Transverse colon (tissue), 4 donors: ENCODE measurements at regions not wholly inside any gene's neighbourhood (a gene's known extent, or its start where the extent isn't known, plus 50 kb on each side); places are given as distances from the start of the nearest gene placed in this dataset.

Source experiments
- DNase-seq: peaks from one replicate; pipeline ENCODE4 v3.0.0-alpha.2; 2019
- H3K27ac ChIP-seq, 4 donors: fragments of 200-600 bp; sonication (generic); 2 replicates each; pipeline ENCODE4 v1.5.1; 2016 to 2018; ENCODE audit warnings: inconsistent platforms in 4 of 4
- H3K27me3 ChIP-seq: fragments of 200-600 bp; sonication (generic); 2 replicates; pipeline ENCODE4 v1.5.1; 2017; ENCODE audit warnings: inconsistent platforms
- H3K36me3 ChIP-seq, 4 donors: fragments of 200-600 bp; sonication (generic); 2 replicates each; pipeline ENCODE4 v1.5.1; 2017 to 2019; ENCODE audit warnings: inconsistent platforms in 4 of 4
- H3K4me1 ChIP-seq, 4 donors: fragments of 200-600 bp; sonication (generic); 2 replicates each; pipeline ENCODE4 v1.5.1; 2017 to 2020; ENCODE audit warnings: inconsistent platforms in 4 of 4
- H3K4me3 ChIP-seq, 4 donors: fragments of 200-600 bp; sonication (generic); 1 replicate in 1 of 4; 2 replicates in 3 of 4; pipeline versions ENCODE4 v1.5.1 to v1.6.1; 2017 to 2019; ENCODE audit warnings: inconsistent platforms in 4 of 4
- H3K9me3 ChIP-seq, 2 donors: fragments of 200-600 bp; sonication (generic); 2 replicates each; pipeline ENCODE4 v1.5.1; 2017 to 2019; ENCODE audit warnings: inconsistent platforms in 2 of 2
- CTCF ChIP-seq, 5 experiments: fragments of 200-600 bp in 3 of 5; fragments of 450-650 bp in 2 of 5; sonication (generic) in 3 of 5; IDR thresholded peaks; 1 replicate in 2 of 5; 2 replicates in 3 of 5; pipeline ENCODE4 v1.5.1; 2016 to 2017; ENCODE audit warnings: antibody characterized with exemption in 5 of 5, inconsistent platforms in 3 of 5, mild to moderate bottlenecking in 2 of 5, moderate library complexity in 1 of 5
- EP300 ChIP-seq: sonication (generic); formaldehyde crosslinking; IDR thresholded peaks from one replicate; pipeline ENCODE4 v1.6.1; 2017; ENCODE audit warnings: antibody characterized with exemption, low read depth
- POLR2A ChIP-seq: fragments of 450-650 bp; IDR thresholded peaks from one replicate; pipeline ENCODE4 v1.6.1; 2016; ENCODE audit warnings: antibody characterized with exemption, mild to moderate bottlenecking, moderate library complexity
- POLR2AphosphoS5 ChIP-seq, 3 donors: sonication (generic); formaldehyde crosslinking; IDR thresholded peaks; one replicate each; pipeline ENCODE4 v1.6.1; 2016; ENCODE audit warnings: antibody characterized with exemption in 3 of 3
- WGBS, 2 donors: methylation state at CpG; one replicate each; pipeline ENCODE4 v1.1.5; 2018; ENCODE audit warnings: low coverage in 1 of 2; 5-methylcytosine and 5-hydroxymethylcytosine counted together
- in situ Hi-C, 4 donors: fragments of 200-750 bp; cut with MboI; loops; one replicate each; pipeline versions ENCODE4 v1.15.0 to v1.15.1; 2017; ENCODE audit warnings: low sequenced_read_pairs in 3 of 4, low pct_ligation_motif_present in 1 of 4, low pct_unique_long_range_greater_than_20kb in 1 of 4
- intact Hi-C: fragments of 100-400 bp; cut with DNase I; formaldehyde crosslinking; loops from one replicate; pipeline ENCODE4 v1.15.1; 2023; ENCODE audit warnings: low total_unique reads

- H3K4me3 ChIP-seq: no peak overlapping the region
- no peaks in the 10 kb centered on the region for H3K36me3 ChIP-seq
- H3K27me3 ChIP-seq: no peaks in the 10 kb centered on the region
- 82 to 91% methylated on average over 3 of the region's 3 CpGs for WGBS, 2 donors
- no peak for DNase-seq
- intact Hi-C loops (no loop called here), in situ Hi-C loops (no loop called here)
- no peak overlapping the region for H3K27ac ChIP-seq
- TF ChIP-seq EP300 (no peak), CTCF (IDR thresholded peaks at IDR 0.05) (no peak), POLR2A (no peak), POLR2AphosphoS5 (IDR thresholded peaks at IDR 0.05) (no peak)
- no peaks in the 10 kb centered on the region for H3K4me1 ChIP-seq
- no peaks in the 10 kb centered on the region for H3K9me3 ChIP-seq
Measured at GRCh38 chr21:15193937-15194336, 129.1 kb upstream of the NRIP1 start.

DNA sequence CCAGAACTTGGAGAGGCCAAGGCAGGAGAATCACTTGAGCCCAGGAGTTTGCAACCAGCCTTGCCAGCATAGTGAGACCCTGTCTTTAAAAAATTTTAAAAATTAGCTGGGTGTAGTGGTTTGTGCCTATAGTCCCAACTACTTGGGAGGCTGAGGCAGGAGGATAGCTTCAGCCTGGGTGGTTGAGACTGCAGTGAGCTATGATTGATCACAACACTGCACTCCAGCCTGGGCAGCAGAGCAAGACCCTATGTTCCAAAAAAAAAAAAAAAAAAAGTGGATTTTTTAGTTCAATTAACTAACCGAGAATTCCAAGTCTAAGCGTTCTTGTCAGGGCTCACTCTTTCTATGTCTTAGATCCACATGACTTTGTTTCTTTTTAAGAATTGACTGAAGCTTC, 130.3 kb upstream of the NRIP1 start:
- WGBS, 2 donors: 60 to 97% methylated on average over 2 of the region's 2 CpGs
- no peaks in the 10 kb centered on the region for H3K27me3 ChIP-seq
- intact Hi-C loops (no loop called here), in situ Hi-C loops (no loop called here)
- TF ChIP-seq POLR2AphosphoS5 (IDR thresholded peaks at IDR 0.05) (no peak), POLR2A (no peak), EP300 (no peak), CTCF (IDR thresholded peaks at IDR 0.05) (no peak)
- H3K4me3 ChIP-seq: no peak overlapping the region
- H3K4me1 ChIP-seq: no peaks in the 10 kb centered on the region
- H3K27ac ChIP-seq: no peak overlapping the region
- H3K36me3 ChIP-seq: no peaks in the 10 kb centered on the region
- DNase-seq: no peak
- no peaks in the 10 kb centered on the region for H3K9me3 ChIP-seq

GRCh38 chr21:15195768-15196167, 131.0 kb upstream of the NRIP1 start:
- Histone ChIP-seq H3K4me1 (no peaks in the 10 kb centered on the region), H3K4me3 (no peak overlapping the region), H3K27ac (no peak overlapping the region), H3K27me3 (no peaks in the 10 kb centered on the region), H3K9me3 (no peaks in the 10 kb centered on the region), H3K36me3 (no peaks in the 10 kb centered on the region)
- in situ Hi-C loops: no loop called here
- intact Hi-C loops: no loop called here
- 65% methylated on average over 1 of the region's 1 CpG; no CpG with 5 or more reads in 1 of the 2 donors for WGBS, 2 donors
- no peak for TF ChIP-seq POLR2A
- TF ChIP-seq POLR2AphosphoS5 (IDR thresholded peaks at IDR 0.05): no peak
- no peak for TF ChIP-seq CTCF (IDR thresholded peaks at IDR 0.05)
- TF ChIP-seq EP300: no peak
- DNase-seq: no peak

DNA sequence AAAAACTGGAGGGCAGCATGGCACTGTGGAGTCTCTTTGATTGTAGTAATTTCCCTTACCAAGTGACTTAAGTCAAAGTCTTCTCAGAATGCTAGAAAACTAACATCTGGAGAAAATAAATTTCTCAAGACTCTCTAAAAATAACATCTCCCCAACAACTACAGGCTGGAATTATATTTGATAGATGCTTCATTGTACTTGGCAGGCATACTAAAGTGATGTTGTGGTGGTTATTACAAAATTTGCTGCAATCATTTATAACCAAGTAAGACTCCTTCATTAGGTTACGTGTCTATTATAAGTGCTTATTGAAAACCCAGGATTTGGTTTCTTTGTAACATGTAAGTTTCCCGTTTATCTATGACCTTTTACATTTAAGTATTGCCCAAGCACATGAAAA, 132.9 kb upstream of the NRIP1 start:
- Histone ChIP-seq H3K4me3 (no peak overlapping the region), H3K9me3 (no peaks in the 10 kb centered on the region), H3K4me1 (no peaks in the 10 kb centered on the region), H3K27me3 (no peaks in the 10 kb centered on the region), H3K27ac (no peak overlapping the region), H3K36me3 (no peaks in the 10 kb centered on the region)
- no peak for DNase-seq
- in situ Hi-C loops (no loop called here), intact Hi-C loops (no loop called here)
- 69 to 82% methylated on average over 2 of the region's 2 CpGs for WGBS, 2 donors
- no peak for TF ChIP-seq POLR2A
- TF ChIP-seq POLR2AphosphoS5 (IDR thresholded peaks at IDR 0.05): no peak
- no peak for TF ChIP-seq EP300
- no peak for TF ChIP-seq CTCF (IDR thresholded peaks at IDR 0.05)
